Activated CD8-positive, alpha-beta memory T cell treated with anti-CD3 and anti-CD28 coated beads for 4 hours (primary cell): ENCODE measurements at regions not wholly inside any gene's neighbourhood (a gene's known extent, or its start where the extent isn't known, plus 50 kb on each side); places are given as distances from the start of the nearest gene placed in this dataset.

Experiments
- DNase-seq, 2 donors: peaks; one replicate each; pipeline ENCODE4 v3.0.0-alpha.2; 2020; ENCODE audit warnings: low read depth in 2 of 2

- no peak for DNase-seq
Observed at GRCh38 chr11:119491753-119492510, 69.0 kb upstream of the THY1 start.

GRCh38 chr11:119490253-119491006 lies 67.5 kb upstream of the THY1 start:
- no peak for DNase-seq

GRCh38 chr11:119489087-119489486 lies 66.1 kb upstream of the THY1 start:
- no peak for DNase-seq

GRCh38 chr11:119488256-119488995 lies 65.5 kb upstream of the THY1 start:
- DNase-seq: no peak

- no peak for DNase-seq
Observed at GRCh38 chr11:119486691-119487259, 63.8 kb upstream of the THY1 start.

GRCh38 chr11:119486016-119486415 lies 63.0 kb upstream of the THY1 start:
- no peak for DNase-seq

- no peak for DNase-seq
Observed at GRCh38 chr11:119484741-119485605, 62.0 kb upstream of the THY1 start.

GRCh38 chr11:119483881-119484371 lies 61.0 kb upstream of the THY1 start:
- DNase-seq: no peak

GRCh38 chr11:119483341-119483880 lies 60.4 kb upstream of the THY1 start:
- DNase-seq: no peak

GRCh38 chr11:119482521-119483011 lies 59.6 kb upstream of the THY1 start:
- no peak for DNase-seq

- no peak for DNase-seq
Observed at GRCh38 chr11:119481667-119482400, 58.9 kb upstream of the THY1 start.

GRCh38 chr11:119481021-119481666 lies 58.2 kb upstream of the THY1 start:
- peak; percentile 12 to 15 for DNase-seq

- DNase-seq: no peak
Observed at GRCh38 chr11:119480380-119481020, 57.5 kb upstream of the THY1 start.

GRCh38 chr11:119479685-119480275 lies 56.8 kb upstream of the THY1 start:
- DNase-seq: no peak

GRCh38 chr11:119478711-119479285 lies 55.8 kb upstream of the THY1 start:
- DNase-seq: no peak

GRCh38 chr11:119476666-119477331 lies 53.8 kb upstream of the THY1 start:
- DNase-seq: no peak

- DNase-seq: no peak
Observed at GRCh38 chr11:119476038-119476437, 53.1 kb upstream of the THY1 start.
